ENCODE measurements at regions not wholly inside any gene's neighbourhood (a gene's known extent, or its start where the extent isn't known, plus 50 kb on each side); places are given as distances from the start of the nearest gene placed in this dataset.

DNA sequence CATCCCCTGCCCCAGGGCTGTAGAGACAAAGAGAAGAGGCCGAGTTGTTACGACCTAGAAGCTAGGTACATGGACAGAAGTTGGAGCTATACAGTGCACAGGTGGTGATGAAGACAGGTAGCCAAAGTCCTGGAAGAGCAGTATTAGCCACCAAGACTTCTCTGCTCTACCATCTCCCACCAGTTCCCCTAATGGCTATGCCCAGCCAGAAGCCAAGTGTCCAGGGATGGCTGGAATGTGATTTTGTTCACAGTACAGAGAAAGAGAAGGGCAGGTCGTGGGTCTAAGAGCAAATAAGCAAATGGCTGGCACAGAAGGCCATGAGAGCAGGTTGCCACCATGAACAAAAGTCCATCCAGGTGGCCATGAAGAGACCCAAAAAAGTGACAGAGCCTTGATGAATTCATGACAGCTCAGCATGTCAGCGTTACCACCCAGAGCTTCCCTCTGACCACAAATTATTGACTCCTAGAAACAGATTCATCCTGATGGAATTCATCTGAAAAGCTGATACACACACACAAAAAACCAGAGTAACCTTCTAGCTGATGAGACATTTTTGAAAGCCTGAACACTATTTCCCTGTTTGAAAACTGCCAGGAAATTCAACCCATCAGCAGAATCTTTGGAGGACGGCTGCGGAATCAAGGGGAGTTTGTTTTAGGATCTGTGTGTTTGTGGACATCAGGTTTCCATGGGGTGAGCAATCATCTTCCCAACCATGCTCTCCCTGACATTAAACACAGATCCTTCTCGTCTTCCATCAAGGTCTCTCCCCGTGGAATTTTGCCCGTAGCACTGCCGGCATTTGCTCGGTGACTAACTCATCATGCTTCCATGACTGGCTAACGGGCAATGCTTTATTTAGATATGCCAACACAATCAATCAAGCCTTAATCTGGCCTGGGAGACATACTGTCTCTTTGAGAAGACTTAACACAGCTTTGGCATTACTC is 906.7 kb upstream of the AUTS2 start:
- Histone ChIP-seq H3K4me1 (no peaks in the 10 kb centered on the region), H3K4me2 (no peak overlapping the region), H3K36me3 (no peaks in the 10 kb centered on the region), H3K27me3 (no peaks in the 10 kb centered on the region), H4K20me1 (no peaks in the 10 kb centered on the region), H3K27ac (no peak overlapping the region), H3K9ac (no peak overlapping the region), H3K9me3 (replicated peaks in 1 of 11) (peaks cover 0 to 29% (median 0%) of the 10 kb centered on the region in 11 experiments; a peak in 3 of 22 replicates), H3K4me3 (no peak overlapping the region)
- TF ChIP-seq Cebpa-rat (IDR thresholded peaks at IDR 0.05): no peak

DNA sequence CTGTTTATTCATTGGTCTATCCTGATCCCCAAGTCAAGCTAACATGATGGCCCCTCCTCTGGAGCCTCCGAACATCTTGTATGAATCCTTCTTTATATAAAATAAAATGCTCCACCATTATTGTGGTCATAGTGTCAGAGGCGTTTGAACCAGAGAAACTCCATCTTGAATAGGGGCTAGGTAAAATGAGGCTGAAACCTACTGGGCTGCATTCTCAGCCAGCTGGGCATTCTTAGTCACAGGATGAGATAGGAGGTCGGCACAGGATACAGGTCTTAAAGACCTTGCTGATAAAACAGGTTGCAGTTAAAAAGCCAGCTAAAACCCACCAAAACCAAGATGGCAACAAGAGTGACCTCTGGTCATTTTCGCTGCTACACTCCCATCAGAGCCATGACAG is 905.8 kb upstream of the AUTS2 start:
- TF ChIP-seq Cebpa-rat (IDR thresholded peaks at IDR 0.05): no peak
- no peaks in the 10 kb centered on the region for H3K27me3 ChIP-seq
- no peaks in the 10 kb centered on the region for H4K20me1 ChIP-seq
- H3K27ac ChIP-seq: no peak overlapping the region
- H3K36me3 ChIP-seq: no peaks in the 10 kb centered on the region
- H3K4me1 ChIP-seq: no peaks in the 10 kb centered on the region
- H3K4me3 ChIP-seq: no peak overlapping the region
- peaks cover 0 to 29% (median 0%) of the 10 kb centered on the region in 11 experiments; a peak in 3 of 22 replicates for H3K9me3 ChIP-seq (replicated peaks in 1 of 11)
- H3K4me2 ChIP-seq: no peak overlapping the region
- no peak overlapping the region for H3K9ac ChIP-seq

DNA sequence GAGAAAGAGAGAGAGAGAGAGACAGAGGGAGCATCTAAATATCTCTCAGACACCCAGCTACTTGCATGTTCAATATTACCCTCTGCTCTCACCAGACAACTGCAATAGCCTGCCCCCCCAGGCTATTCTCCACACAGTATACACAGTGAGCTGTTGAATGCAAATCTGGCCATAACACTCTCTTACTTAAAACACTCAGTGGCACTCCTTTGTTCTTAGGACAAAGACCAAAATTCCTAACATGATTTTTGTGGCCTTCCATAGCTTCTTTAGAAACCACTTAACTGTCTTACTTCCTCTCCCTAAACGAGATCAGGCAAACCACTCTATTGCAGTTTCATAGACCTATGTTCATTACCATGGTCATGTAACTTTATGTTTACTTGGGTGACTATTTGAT is 903.6 kb upstream of the AUTS2 start:
- TF ChIP-seq Cebpa-rat (IDR thresholded peaks at IDR 0.05): no peak

DNA sequence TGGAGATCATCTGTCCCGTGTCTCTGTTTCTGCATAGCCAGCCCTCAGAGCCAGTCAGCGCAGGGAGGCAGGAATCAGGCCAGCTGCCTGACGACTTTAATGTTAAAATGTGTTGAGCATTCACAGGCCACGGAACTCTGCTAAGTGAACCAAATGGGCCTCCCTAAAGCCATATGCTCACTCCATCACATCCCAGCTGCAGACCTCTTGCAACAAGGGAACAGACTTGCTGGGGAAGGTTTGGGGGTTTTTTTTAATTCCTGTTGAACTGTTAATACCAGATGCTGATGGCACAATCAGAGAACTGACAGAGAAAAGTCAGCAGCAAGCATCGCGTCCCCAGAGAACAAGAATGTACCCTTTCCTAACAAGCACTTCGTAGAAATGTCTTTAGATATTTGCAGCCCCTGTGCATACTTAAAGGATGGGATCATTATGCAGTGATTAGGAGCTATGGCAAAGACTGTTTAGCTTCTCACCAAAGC is 900.4 kb upstream of the AUTS2 start:
- no peaks in the 10 kb centered on the region for H3K36me3 ChIP-seq
- no peak overlapping the region for H3K4me3 ChIP-seq
- H3K4me2 ChIP-seq: no peak overlapping the region
- H3K9ac ChIP-seq: no peak overlapping the region
- H3K27ac ChIP-seq: no peak overlapping the region
- H3K4me1 ChIP-seq: no peaks in the 10 kb centered on the region
- no peaks in the 10 kb centered on the region for H3K27me3 ChIP-seq
- H4K20me1 ChIP-seq: no peaks in the 10 kb centered on the region
- peaks cover 0 to 19% (median 0%) of the 10 kb centered on the region in 11 experiments; a peak in 3 of 22 replicates for H3K9me3 ChIP-seq (replicated peaks in 1 of 11)
- no peak for TF ChIP-seq Cebpa-rat (IDR thresholded peaks at IDR 0.05)

More for the DNA sequence above, 903.6 kb upstream of the AUTS2 start:
- no peak overlapping the region for H3K4me3 ChIP-seq
- H3K27ac ChIP-seq: no peak overlapping the region
- peaks cover 0 to 29% (median 0%) of the 10 kb centered on the region in 11 experiments; a peak in 3 of 22 replicates for H3K9me3 ChIP-seq (replicated peaks in 1 of 11)
- no peaks in the 10 kb centered on the region for H3K27me3 ChIP-seq
- no peaks in the 10 kb centered on the region for H4K20me1 ChIP-seq
- no peak overlapping the region for H3K4me2 ChIP-seq
- no peaks in the 10 kb centered on the region for H3K36me3 ChIP-seq
- no peak overlapping the region for H3K9ac ChIP-seq
- no peaks in the 10 kb centered on the region for H3K4me1 ChIP-seq

DNA sequence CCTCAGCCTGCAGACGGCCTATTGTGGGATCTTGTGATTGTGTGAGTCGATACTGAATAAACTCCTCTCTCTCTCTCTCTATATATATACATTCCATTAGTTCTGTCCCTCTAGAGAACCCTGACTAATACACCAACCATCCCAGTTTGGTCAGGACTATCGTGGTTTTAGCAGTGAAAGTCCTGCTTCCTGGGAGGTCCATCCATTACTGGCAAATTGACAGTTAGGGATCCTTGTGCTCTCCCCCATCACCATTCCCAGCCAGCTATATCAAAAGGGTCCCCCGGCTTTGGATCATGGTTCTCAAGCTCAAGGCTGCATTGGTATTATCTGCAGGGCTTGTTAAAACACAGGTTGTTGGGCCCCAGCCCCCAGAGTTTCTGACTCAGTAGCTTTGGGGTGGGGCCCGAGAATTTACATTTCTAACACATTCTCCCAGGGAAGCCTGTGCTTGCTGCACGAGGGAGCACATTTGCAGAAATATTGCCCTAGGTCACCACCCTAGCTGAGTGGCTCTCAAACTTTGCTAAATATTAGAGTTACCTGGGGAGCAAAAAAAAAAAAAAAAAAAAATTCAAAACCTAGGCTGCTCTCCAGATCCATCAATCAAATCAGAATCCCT is 899.1 kb upstream of the AUTS2 start:
- H3K27ac ChIP-seq: no peak overlapping the region
- H3K36me3 ChIP-seq: no peaks in the 10 kb centered on the region
- TF ChIP-seq Cebpa-rat (IDR thresholded peaks at IDR 0.05): no peak
- H3K9ac ChIP-seq: no peak overlapping the region
- H3K27me3 ChIP-seq: no peaks in the 10 kb centered on the region
- H3K4me3 ChIP-seq: no peak overlapping the region
- no peaks in the 10 kb centered on the region for H3K4me1 ChIP-seq
- H3K4me2 ChIP-seq: no peak overlapping the region
- peaks cover 0 to 7% (median 0%) of the 10 kb centered on the region in 11 experiments; a peak in 2 of 22 replicates for H3K9me3 ChIP-seq (replicated peaks in 1 of 11)
- H4K20me1 ChIP-seq: no peaks in the 10 kb centered on the region

DNA sequence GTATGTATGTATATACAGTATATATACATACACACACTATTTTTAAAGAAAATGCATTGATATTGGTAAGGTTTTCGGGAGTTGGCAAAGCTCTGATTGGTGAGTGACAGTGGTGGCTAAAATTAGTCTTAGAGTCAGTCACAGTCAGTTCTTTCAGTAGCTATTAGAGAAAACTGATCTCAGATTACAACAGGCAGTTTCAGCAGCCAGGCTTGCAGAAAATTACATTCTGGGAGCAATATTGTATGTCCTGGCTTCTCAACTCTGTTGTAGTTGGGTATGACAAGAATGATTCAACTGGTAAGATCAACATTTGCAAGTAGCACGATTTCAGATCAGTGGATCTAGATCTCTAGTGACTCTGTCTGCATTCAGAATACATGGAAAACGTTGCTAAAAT is 897.9 kb upstream of the AUTS2 start:
- Histone ChIP-seq H3K4me3 (no peak overlapping the region), H3K4me1 (no peaks in the 10 kb centered on the region), H3K27me3 (no peaks in the 10 kb centered on the region), H3K4me2 (no peak overlapping the region), H3K36me3 (no peaks in the 10 kb centered on the region), H3K9ac (no peak overlapping the region), H3K27ac (no peak overlapping the region), H4K20me1 (no peaks in the 10 kb centered on the region), H3K9me3 (replicated peaks in 1 of 11) (peaks cover 0 to 7% (median 0%) of the 10 kb centered on the region in 11 experiments; a peak in 2 of 22 replicates)
- no peak for TF ChIP-seq Cebpa-rat (IDR thresholded peaks at IDR 0.05)

DNA sequence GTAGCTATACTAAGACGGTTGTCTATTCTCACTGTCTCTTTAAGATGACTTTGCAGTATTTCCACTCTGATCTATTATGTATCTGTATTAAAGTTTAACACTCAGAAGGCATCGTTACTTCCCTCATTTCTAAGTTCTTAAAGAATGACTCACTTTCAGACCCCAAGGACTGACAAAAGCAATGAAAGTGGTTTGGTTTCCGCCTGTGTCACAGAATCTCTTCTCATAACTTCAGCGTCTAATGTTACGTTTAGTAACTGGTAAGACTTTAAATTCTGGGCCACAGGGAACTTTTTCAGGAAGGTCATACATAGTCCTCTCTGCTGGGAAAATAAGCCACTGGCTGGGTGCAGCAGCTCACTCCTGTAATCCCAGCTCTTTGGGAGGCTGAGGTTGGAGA is 892.0 kb upstream of the AUTS2 start:
- Histone ChIP-seq H3K27me3 (no peaks in the 10 kb centered on the region), H3K27ac (peak overlapping the region in 7 of 11 experiments; percentile 27 to 61 (median 40); a peak in 11 of 22 replicates), H3K4me2 (peak overlapping the region in 7 of 11 experiments; percentile 28 to 77 (median 53); a peak in 12 of 22 replicates), H3K4me3 (no peak overlapping the region), H3K36me3 (no peaks in the 10 kb centered on the region), H3K4me1 (peaks cover 0 to 26% (median 5%) of the 10 kb centered on the region in 10 experiments; a peak in 8 of 20 replicates), H3K9ac (no peak overlapping the region), H3K9me3 (replicated peaks in 1 of 11) (peaks cover 0 to 14% (median 0%) of the 10 kb centered on the region in 11 experiments; a peak in 7 of 22 replicates), H4K20me1 (no peaks in the 10 kb centered on the region)
- TF ChIP-seq Cebpa-rat (IDR thresholded peaks at IDR 0.05): no peak

DNA sequence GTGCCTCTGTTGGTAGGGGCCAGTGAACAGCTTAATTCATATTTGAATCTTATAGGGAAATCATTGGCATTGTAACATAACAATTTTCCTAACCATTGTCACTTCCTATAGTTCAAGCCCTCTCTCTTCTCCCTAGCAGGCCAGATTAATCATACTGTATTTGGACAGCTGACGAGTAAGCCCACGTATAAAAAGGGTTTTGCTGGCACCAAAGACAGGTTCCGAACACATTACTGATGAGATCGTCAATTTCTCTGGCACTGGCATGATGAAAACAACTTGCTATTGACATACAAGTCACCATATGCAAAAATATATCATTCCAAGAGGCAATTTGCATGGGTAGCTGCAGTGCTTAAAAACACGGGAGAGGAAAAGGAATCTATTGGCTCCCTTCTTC is 891.1 kb upstream of the AUTS2 start:
- H4K20me1 ChIP-seq: no peaks in the 10 kb centered on the region
- peaks cover 0 to 26% (median 5%) of the 10 kb centered on the region in 10 experiments; a peak in 8 of 20 replicates for H3K4me1 ChIP-seq
- H3K27me3 ChIP-seq: no peaks in the 10 kb centered on the region
- peaks cover 0 to 14% (median 0%) of the 10 kb centered on the region in 11 experiments; a peak in 7 of 22 replicates for H3K9me3 ChIP-seq (replicated peaks in 1 of 11)
- no peaks in the 10 kb centered on the region for H3K36me3 ChIP-seq
- no peak for TF ChIP-seq Cebpa-rat (IDR thresholded peaks at IDR 0.05)
- H3K4me2 ChIP-seq: 0 out of 22 replicates have a peak overlapping the region, but pooled peaks of 1 of the 11 experiments have one; percentile 1
- H3K9ac ChIP-seq: no peak overlapping the region
- H3K4me3 ChIP-seq: no peak overlapping the region
- H3K27ac ChIP-seq: no peak overlapping the region

DNA sequence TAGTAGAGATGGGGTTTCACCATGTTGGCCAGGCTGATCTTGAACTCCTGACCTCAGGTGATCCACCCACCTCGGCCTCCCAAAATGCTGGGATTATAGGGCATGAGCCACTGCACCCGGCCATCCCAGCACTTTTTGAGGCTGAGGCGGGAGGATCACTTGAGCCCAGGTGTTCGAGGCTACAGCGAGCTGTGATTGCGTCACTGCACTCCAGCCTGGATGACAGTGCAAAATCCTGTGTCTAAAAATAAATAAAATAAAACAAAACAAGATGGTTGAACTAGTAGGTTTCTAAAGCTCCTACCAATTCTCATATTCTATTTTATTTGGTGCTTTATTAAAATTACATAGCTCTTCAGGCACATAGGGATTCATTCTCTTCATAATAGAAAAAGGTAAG is 890.3 kb upstream of the AUTS2 start:
- Histone ChIP-seq H3K27ac (peak overlapping the region in 1 of 11 experiments; percentile 6; a peak in 1 of 22 replicates), H3K4me1 (peaks cover 0 to 26% (median 5%) of the 10 kb centered on the region in 10 experiments; a peak in 8 of 20 replicates), H3K27me3 (no peaks in the 10 kb centered on the region), H4K20me1 (no peaks in the 10 kb centered on the region), H3K9me3 (replicated peaks in 1 of 11) (peaks cover 0 to 14% (median 0%) of the 10 kb centered on the region in 11 experiments; a peak in 7 of 22 replicates), H3K4me3 (no peak overlapping the region), H3K9ac (no peak overlapping the region), H3K36me3 (no peaks in the 10 kb centered on the region), H3K4me2 (peak overlapping the region in 3 of 11 experiments; percentile 24 to 45 (median 42); a peak in 4 of 22 replicates)
- 0 out of 22 replicates have a peak, but pooled peaks of 1 of the 11 experiments have one; percentile 24 for TF ChIP-seq Cebpa-rat (IDR thresholded peaks at IDR 0.05)

All from BLaER1 treated with 17β-estradiol and CSF1 and Interleukin-3, amounts not matched to agents 10 nM and 100 nM (cell line).